A549 (cell line): ENCODE measurements at regions not wholly inside any gene's neighbourhood (a gene's known extent, or its start where the extent isn't known, plus 50 kb on each side); places are given as distances from the start of the nearest gene placed in this dataset.

Source experiments
- ATAC-seq, 2 experiments: fragments of 200-7000 bp in 1 of 2; fragments of >200 bp in 1 of 2; cut with Nextera tagmentation in 1 of 2; cut with Tn5 transposase in 1 of 2; 3 replicates each; pipeline versions ENCODE4 v1.8.0 to v1.9.1; 2018 to 2020; ENCODE audit warnings: mild to moderate bottlenecking in 1 of 2, moderate library complexity in 1 of 2
- CTCF ChIA-PET: fragments of 300-600 bp; sonication (Branson Sonifier 250); formaldehyde crosslinking; extraction: SDS; loops from one replicate; lab custom pipeline; 2021; ENCODE audit warnings: antibody characterized with exemption, inconsistent platforms; lab: Yijun Ruan, JAX
- POLR2A ChIA-PET: fragments of 350-600 bp; formaldehyde crosslinking; extraction: SDS; loops from one replicate; lab custom pipeline; 2021; ENCODE audit warnings: antibody characterized with exemption, inconsistent platforms; lab: Yijun Ruan, JAX
- DNase-seq, 2 experiments: peaks; one replicate each; pipeline versions ENCODE4 v3.0.0 to v3.0.0-alpha.2; 2011 to 2016; ENCODE audit warnings: low read depth in 1 of 2, low spot score in 1 of 2
- FAIRE-seq: peaks from 2 replicates; lab custom pipeline; 2011; peaks lifted over from hg19 to GRCh38; lab: Jason Lieb, UNC
- H3K27ac ChIP-seq, 2 experiments: fragments of >200 bp; sonication (Bioruptor Twin); formaldehyde crosslinking; 3 replicates each; pipeline ENCODE4 v1.5.1; 2016 to 2017
- H3K4me1 ChIP-seq: fragments of >200 bp; sonication (Bioruptor Twin); formaldehyde crosslinking; 3 replicates; pipeline ENCODE4 v1.6.1; 2016
- H3K4me2 ChIP-seq: fragments of >200 bp; sonication (Bioruptor Twin); formaldehyde crosslinking; 3 replicates; pipeline ENCODE4 v1.6.1; 2016
- H3K4me3 ChIP-seq: fragments of >200 bp; sonication (Bioruptor Twin); formaldehyde crosslinking; 3 replicates; pipeline ENCODE4 v1.5.1; 2016
- H3K9me3 ChIP-seq: fragments of >200 bp; sonication (Bioruptor Twin); formaldehyde crosslinking; 3 replicates; pipeline ENCODE4 v1.6.1; 2016
- CHD4 ChIP-seq: fragments of 200-600 bp; sonication (generic); IDR thresholded peaks from 2 replicates; pipeline ENCODE4 v1.6.1; 2016; ENCODE audit warnings: antibody characterized with exemption, mild to moderate bottlenecking, borderline replicate concordance
- EP300 ChIP-seq, 2 experiments: fragments of >200 bp; sonication (Bioruptor Twin); formaldehyde crosslinking; IDR thresholded peaks; 2 replicates in 1 of 2; 3 replicates in 1 of 2; pipeline ENCODE4 v1.6.1; 2016 to 2017
- FOSB ChIP-seq: fragments of 250-450 bp; sonication (Bioruptor Pico); IDR thresholded peaks from 2 replicates; pipeline ENCODE4 v1.5.0; 2020; ENCODE audit warnings: mild to moderate bottlenecking, moderate library complexity
- FOSL2 ChIP-seq, 2 experiments: fragments of 450-650 bp in 1 of 2; fragments of >200 bp in 1 of 2; sonication (Bioruptor Twin) in 1 of 2; formaldehyde crosslinking; IDR thresholded peaks; 2 replicates each; pipeline versions ENCODE4 v1.5.0 to v1.6.1; 2016 to 2020; ENCODE audit warnings: mild to moderate bottlenecking in 1 of 2, moderate library complexity in 1 of 2
- FOXS1 ChIP-seq: fragments of 250-450 bp; sonication (Bioruptor Pico); IDR thresholded peaks from 2 replicates; pipeline ENCODE4 v1.5.0; 2020; ENCODE audit warnings: mild to moderate bottlenecking, moderate library complexity
- GATA3 ChIP-seq: IDR thresholded peaks from 2 replicates; pipeline ENCODE4 v1.6.1; 2012; ENCODE audit warnings: borderline replicate concordance
- KDM5A ChIP-seq: fragments of 200-600 bp; sonication (generic); IDR thresholded peaks from 2 replicates; pipeline ENCODE4 v1.6.1; 2016; ENCODE audit warnings: antibody characterized with exemption, mild to moderate bottlenecking
- MYC ChIP-seq: IDR thresholded peaks from 2 replicates; pipeline ENCODE4 v1.6.1; 2012; ENCODE audit warnings: mild to moderate bottlenecking, inconsistent platforms, low read length, improper control_type of control experiment, borderline replicate concordance
- RNF2 ChIP-seq: fragments of 200-600 bp; sonication (generic); IDR thresholded peaks from 2 replicates; pipeline ENCODE4 v1.6.1; 2016; ENCODE audit warnings: low read depth, mild to moderate bottlenecking, antibody characterized with exemption, moderate library complexity, borderline replicate concordance
- SMC3 ChIP-seq: fragments of >200 bp; sonication (Bioruptor Twin); formaldehyde crosslinking; IDR thresholded peaks from 3 replicates; pipeline ENCODE4 v1.6.1; 2018; ENCODE audit warnings: inconsistent platforms
- ZNF302 ChIP-seq: fragments of 250-450 bp; sonication (Bioruptor Pico); IDR thresholded peaks from 2 replicates; pipeline ENCODE4 v1.9.0; 2021; ENCODE audit warnings: inconsistent platforms, mild to moderate bottlenecking, moderate library complexity
- WGBS: methylation state at CpG from one replicate; pipeline ENCODE4 v1.1.6; 2017; ENCODE audit errors: missing lambda C conversion rate; 5-methylcytosine and 5-hydroxymethylcytosine counted together
- TF ChIP-seq, protein P1 (sequence below): IDR thresholded peaks from 2 replicates; pipeline ENCODE4 v1.6.1; 2012
- TF ChIP-seq, protein P2 (sequence below): IDR thresholded peaks from 2 replicates; pipeline ENCODE4 v1.6.1; 2012; ENCODE audit warnings: low read depth, borderline replicate concordance
- TF ChIP-seq, protein P3 (sequence below): fragments of >200 bp; sonication (Bioruptor Twin); formaldehyde crosslinking; IDR thresholded peaks from 3 replicates; pipeline ENCODE4 v1.6.1; 2016
- TF ChIP-seq, protein P4 (sequence below): fragments of 250-450 bp; sonication (Bioruptor Pico); IDR thresholded peaks from 2 replicates; pipeline ENCODE4 v1.5.0; 2021; ENCODE audit warnings: mild to moderate bottlenecking, moderate library complexity, borderline replicate concordance
- TF ChIP-seq, protein P5 (sequence below): fragments of >200 bp; sonication (Bioruptor Twin); formaldehyde crosslinking; IDR thresholded peaks from 3 replicates; pipeline ENCODE4 v1.5.1; 2016

DNA sequence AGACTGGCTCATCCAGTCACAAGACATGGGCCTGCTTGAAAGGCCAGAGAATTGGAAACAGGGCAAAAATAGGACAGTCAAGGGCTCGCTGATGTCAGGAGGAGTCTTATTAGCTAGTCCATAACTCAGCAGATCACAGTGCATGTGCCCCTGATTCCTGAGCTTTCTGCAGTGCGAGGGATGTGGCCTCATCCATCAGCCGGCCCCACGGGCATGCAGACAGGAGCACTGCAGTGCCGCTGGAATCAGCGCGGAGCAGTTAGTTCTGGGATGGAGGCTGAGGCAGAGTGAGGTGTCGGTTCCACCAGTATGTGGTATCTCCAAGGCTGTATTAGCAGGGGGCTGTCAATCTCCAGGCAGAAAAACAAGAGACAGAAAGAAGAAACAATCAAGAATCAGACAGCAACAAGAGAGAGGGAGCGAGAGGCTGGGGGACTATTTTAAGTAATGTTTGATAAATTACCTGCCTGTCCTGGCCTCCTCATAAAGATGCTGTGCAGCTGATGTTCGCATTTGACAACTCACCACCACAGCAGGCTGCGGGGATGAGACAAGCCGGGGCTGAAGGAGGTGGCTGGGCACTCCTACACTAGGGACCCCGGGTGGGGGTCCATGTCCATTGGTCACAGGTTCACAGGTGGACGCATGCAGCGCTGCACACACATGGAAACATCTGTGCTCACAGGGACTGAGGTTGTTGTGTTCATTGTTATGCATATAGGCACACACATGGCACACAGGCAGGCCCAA is 167.2 kb downstream of the TRIM29 start (continued):
- no peak for TF ChIP-seq FOSL2 (IDR thresholded peaks at IDR 0.05)
- TF ChIP-seq FOSL2 (CRISPR knock-in tag; IDR thresholded peaks at IDR 0.05), result no peak
- no peak for TF ChIP-seq FOXS1 (CRISPR knock-in tag)
- TF ChIP-seq CHD4, result no peak

DNA sequence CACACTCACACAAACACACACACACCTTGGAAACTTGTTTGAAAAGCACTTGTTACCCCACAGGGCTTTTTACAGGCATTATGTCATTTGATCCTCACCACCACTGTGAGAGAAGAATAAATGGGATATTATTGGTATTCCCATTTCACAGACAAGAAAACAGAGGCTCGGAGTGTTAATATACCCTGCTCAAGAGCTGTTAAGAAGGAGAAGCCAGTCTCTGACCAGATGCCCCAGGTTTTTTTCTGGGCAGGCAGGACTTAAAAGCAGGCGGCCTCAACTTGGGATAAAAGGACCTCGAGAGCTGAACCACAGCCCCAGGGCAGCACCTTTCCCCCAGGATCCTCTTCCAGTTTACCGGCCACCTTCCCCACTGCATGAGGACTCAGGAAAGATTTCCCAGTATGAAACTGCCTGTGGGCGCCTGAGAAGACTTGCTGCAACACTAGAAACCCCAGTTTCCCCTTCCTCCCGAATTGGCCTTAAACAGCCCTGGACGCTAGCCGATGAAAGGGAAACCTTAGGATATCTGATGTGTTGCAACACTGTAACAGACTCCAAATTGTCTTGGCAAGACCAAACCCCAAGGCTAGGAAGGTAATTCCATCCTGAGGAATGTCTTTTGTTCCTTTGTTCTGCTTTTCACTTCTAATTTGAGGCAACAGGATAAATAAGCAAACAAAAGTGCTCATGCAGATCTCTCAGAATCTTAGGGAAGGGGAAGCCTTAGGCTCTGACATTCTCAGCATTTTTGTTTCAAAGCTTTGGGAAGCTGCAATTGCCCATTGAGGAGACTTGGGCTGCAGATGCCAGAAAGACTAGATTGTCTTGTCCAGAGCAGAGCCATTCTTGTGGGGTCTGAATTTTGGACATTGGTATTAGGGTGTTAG is 173.5 kb downstream of the TRIM29 start:
- H3K4me1 ChIP-seq, result no peaks in the 10 kb centered on the region
- H3K27ac ChIP-seq, result no peak overlapping the region
- H3K4me2 ChIP-seq, result no peak overlapping the region
- no peak for TF ChIP-seq SMC3
- TF ChIP-seq, protein P1, sequence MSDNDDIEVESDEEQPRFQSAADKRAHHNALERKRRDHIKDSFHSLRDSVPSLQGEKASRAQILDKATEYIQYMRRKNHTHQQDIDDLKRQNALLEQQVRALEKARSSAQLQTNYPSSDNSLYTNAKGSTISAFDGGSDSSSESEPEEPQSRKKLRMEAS, result no peak
- no peak for TF ChIP-seq ZNF302 (CRISPR knock-in tag)
- TF ChIP-seq FOSB (CRISPR knock-in tag), result no peak
- TF ChIP-seq, protein P2, sequence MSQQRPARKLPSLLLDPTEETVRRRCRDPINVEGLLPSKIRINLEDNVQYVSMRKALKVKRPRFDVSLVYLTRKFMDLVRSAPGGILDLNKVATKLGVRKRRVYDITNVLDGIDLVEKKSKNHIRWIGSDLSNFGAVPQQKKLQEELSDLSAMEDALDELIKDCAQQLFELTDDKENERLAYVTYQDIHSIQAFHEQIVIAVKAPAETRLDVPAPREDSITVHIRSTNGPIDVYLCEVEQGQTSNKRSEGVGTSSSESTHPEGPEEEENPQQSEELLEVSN, result no peak
- TF ChIP-seq, protein P3, sequence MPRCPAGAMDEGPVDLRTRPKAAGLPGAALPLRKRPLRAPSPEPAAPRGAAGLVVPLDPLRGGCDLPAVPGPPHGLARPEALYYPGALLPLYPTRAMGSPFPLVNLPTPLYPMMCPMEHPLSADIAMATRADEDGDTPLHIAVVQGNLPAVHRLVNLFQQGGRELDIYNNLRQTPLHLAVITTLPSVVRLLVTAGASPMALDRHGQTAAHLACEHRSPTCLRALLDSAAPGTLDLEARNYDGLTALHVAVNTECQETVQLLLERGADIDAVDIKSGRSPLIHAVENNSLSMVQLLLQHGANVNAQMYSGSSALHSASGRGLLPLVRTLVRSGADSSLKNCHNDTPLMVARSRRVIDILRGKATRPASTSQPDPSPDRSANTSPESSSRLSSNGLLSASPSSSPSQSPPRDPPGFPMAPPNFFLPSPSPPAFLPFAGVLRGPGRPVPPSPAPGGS, result no peak
- no peak for TF ChIP-seq RNF2
- TF ChIP-seq, protein P4, sequence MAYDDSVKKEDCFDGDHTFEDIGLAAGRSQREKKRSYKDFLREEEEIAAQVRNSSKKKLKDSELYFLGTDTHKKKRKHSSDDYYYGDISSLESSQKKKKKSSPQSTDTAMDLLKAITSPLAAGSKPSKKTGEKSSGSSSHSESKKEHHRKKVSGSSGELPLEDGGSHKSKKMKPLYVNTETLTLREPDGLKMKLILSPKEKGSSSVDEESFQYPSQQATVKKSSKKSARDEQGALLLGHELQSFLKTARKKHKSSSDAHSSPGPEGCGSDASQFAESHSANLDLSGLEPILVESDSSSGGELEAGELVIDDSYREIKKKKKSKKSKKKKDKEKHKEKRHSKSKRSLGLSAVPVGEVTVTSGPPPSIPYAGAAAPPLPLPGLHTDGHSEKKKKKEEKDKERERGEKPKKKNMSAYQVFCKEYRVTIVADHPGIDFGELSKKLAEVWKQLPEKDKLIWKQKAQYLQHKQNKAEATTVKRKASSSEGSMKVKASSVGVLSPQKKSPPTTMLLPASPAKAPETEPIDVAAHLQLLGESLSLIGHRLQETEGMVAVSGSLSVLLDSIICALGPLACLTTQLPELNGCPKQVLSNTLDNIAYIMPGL, result no peak
- no peak for TF ChIP-seq MYC
- TF ChIP-seq FOXS1 (CRISPR knock-in tag), result no peak
- DNase-seq (no peak), ATAC-seq (no peak), FAIRE-seq (no peak)
- H3K9me3 ChIP-seq, result no peaks in the 10 kb centered on the region
- ChIA-PET CTCF (interaction anchor here (0.9 kb wide), 2 partner anchors 30 to 295 kb away, joined by 3 read pairs; no protein-coding TSS in a partner anchor), POLR2A (no interaction called here)
- 39% methylated on average over 6 of the region's 8 CpGs for WGBS
- no peak overlapping the region for H3K4me3 ChIP-seq

DNA sequence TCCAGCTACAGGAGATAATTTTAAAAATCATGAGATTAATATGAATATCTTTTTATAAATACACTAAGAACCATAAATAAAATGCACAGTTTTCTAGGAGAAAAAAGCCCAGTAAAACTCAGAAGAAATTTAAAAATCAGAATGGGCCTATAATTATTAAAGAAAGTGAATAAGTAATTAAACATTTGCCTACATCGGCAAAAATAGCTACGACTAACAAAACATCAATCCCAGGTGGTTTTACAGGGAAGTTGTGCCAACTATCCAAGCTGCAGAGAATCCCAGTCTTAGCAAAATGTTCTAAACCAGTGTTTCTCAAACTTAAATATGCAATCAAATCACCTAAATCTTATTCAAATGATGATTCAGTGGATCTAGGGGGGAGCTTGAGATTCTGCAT is 180.0 kb downstream of the TRIM29 start:
- H3K4me1 ChIP-seq, result no peaks in the 10 kb centered on the region
- CTCF ChIA-PET, result interaction anchor here (0.9 kb wide), 1 partner anchor 150 kb away, joined by 3 read pairs; no protein-coding TSS in a partner anchor
- ATAC-seq (no peak), FAIRE-seq (no peak), DNase-seq (no peak)
- POLR2A ChIA-PET, result no interaction called here
- 43% methylated on average over 2 of the region's 2 CpGs for WGBS
- H3K4me2 ChIP-seq, result no peak overlapping the region
- H3K27ac ChIP-seq, result no peak overlapping the region
- H3K9me3 ChIP-seq, result no peaks in the 10 kb centered on the region
- no peak overlapping the region for H3K4me3 ChIP-seq
- TF ChIP-seq KDM5A, result no peak
- no peak for TF ChIP-seq EP300 (IDR thresholded peaks at IDR 0.05)
- TF ChIP-seq GATA3, result no peak
- no peak for TF ChIP-seq ZNF302 (CRISPR knock-in tag)
- TF ChIP-seq, protein P1, result no peak
- TF ChIP-seq, protein P5, sequence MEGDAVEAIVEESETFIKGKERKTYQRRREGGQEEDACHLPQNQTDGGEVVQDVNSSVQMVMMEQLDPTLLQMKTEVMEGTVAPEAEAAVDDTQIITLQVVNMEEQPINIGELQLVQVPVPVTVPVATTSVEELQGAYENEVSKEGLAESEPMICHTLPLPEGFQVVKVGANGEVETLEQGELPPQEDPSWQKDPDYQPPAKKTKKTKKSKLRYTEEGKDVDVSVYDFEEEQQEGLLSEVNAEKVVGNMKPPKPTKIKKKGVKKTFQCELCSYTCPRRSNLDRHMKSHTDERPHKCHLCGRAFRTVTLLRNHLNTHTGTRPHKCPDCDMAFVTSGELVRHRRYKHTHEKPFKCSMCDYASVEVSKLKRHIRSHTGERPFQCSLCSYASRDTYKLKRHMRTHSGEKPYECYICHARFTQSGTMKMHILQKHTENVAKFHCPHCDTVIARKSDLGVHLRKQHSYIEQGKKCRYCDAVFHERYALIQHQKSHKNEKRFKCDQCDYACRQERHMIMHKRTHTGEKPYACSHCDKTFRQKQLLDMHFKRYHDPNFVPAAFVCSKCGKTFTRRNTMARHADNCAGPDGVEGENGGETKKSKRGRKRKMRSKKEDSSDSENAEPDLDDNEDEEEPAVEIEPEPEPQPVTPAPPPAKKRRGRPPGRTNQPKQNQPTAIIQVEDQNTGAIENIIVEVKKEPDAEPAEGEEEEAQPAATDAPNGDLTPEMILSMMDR, result no peak
- TF ChIP-seq, protein P4, result no peak
